Cardiac muscle cell (in vitro differentiated cells and primary cell): ENCODE measurements at regions not wholly inside any gene's neighbourhood (a gene's known extent, or its start where the extent isn't known, plus 50 kb on each side); places are given as distances from the start of the nearest gene placed in this dataset.
"Not testable (repeated sequence)": the region's sequence is repeated elsewhere in the genome, so short reads cannot be mapped to it uniquely, and the experiment has no call there.

Source experiments
- DNase-seq, 2 donors: peaks; one replicate each; pipeline versions ENCODE4 v3.0.0 to v3.0.0-alpha.2; 2010 to 2017; ENCODE audit warnings: low read depth in 1 of 2, low spot score in 1 of 2
- H3K27ac ChIP-seq: fragments of 200-600 bp; sonication (generic); 2 replicates; pipeline ENCODE4 v1.5.1; 2016
- H3K27me3 ChIP-seq: fragments of 200-600 bp; sonication (generic); 2 replicates; pipeline ENCODE4 v1.6.0; 2016; ENCODE audit warnings: control low read depth
- H3K36me3 ChIP-seq: fragments of 200-600 bp; sonication (generic); 2 replicates; pipeline ENCODE4 v1.5.1; 2016; ENCODE audit warnings: control low read depth
- H3K4me1 ChIP-seq: fragments of 200-600 bp; sonication (generic); 2 replicates; pipeline ENCODE4 v1.8.1; 2017; ENCODE audit warnings: low read depth, mild to moderate bottlenecking, mixed run types
- H3K4me3 ChIP-seq: fragments of 200-600 bp; sonication (generic); 2 replicates; pipeline ENCODE4 v1.5.1; 2016; ENCODE audit warnings: mild to moderate bottlenecking
- H3K9me3 ChIP-seq: fragments of 200-600 bp; sonication (generic); 2 replicates; pipeline ENCODE4 v1.5.1; 2017; ENCODE audit warnings: low read depth, mild to moderate bottlenecking, control low read depth
- CTCF ChIP-seq: IDR thresholded peaks from 2 replicates; pipeline ENCODE4 v1.5.1; 2012; ENCODE audit warnings: low read depth, mild to moderate bottlenecking, low read length

DNA sequence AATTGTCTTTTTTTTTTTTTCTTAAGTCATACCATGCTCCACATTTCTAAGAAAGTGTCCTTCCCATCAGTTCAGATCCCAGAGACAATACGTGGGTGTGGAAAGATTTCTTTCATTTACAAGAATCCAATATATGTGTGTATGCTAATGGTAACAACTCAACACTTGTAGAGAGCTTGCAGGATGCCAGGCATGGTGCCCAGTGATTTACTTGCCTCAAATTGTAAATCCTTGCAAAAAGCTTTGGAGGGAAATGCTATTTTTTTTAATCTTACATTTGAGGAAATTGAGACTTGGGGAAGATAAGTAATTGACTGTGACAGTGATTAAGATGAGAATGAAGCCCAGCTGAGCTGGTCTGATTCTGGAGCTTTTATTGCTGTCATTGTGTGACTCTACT, 1264.6 kb upstream of the SEL1L start:
- Histone ChIP-seq H3K4me3 (no peak overlapping the region), H3K4me1 (no peaks in the 10 kb centered on the region), H3K27me3 (no peaks in the 10 kb centered on the region), H3K9me3 (no peaks in the 10 kb centered on the region), H3K27ac (no peak overlapping the region), H3K36me3 (no peaks in the 10 kb centered on the region)
- TF ChIP-seq CTCF: no peak
- no peak for DNase-seq

GRCh38 chr14:82805892-82806825, 1272.5 kb upstream of the SEL1L start:
- DNase-seq: no peak
- Histone ChIP-seq H3K4me3 (no peak overlapping the region), H3K36me3 (no peaks in the 10 kb centered on the region), H3K4me1 (no peaks in the 10 kb centered on the region), H3K9me3 (no peaks in the 10 kb centered on the region), H3K27me3 (no peaks in the 10 kb centered on the region), H3K27ac (no peak overlapping the region)
- TF ChIP-seq CTCF: no peak

- no peaks in the 10 kb centered on the region for H3K9me3 ChIP-seq
- no peaks in the 10 kb centered on the region for H3K36me3 ChIP-seq
- H3K27me3 ChIP-seq: no peaks in the 10 kb centered on the region
- DNase-seq: no peak
- no peak overlapping the region for H3K4me3 ChIP-seq
- no peak overlapping the region for H3K27ac ChIP-seq
- TF ChIP-seq CTCF: no peak
- H3K4me1 ChIP-seq: no peaks in the 10 kb centered on the region
Measured at GRCh38 chr14:82811246-82811645, 1277.6 kb upstream of the SEL1L start.

DNA sequence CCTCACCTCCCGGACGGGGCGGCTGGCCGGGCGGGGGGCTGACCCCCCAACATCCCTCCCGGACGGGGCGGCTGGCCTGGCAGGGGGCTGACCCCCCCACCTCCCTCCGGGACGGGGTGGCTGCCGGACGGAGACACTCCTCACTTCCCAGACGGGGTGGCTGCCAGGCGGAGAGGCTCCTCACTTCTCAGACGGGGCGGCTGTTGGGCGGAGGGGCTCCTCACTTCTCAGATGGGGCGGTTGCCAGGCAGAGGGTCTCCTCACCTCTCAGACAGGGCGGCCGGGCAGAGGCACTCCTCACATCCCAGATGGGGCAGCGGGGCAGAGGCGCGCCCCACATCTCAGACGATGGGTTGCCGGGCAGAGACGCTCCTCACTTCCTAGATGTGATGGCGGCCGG, 1280.7 kb upstream of the SEL1L start:
- H3K27me3 ChIP-seq, H3K4me1 ChIP-seq, H3K9me3 ChIP-seq, H3K27ac ChIP-seq, H3K36me3 ChIP-seq, H3K4me3 ChIP-seq, DNase-seq: not testable (repeated sequence)

- Histone ChIP-seq H3K9me3 (no peaks in the 10 kb centered on the region), H3K27me3 (no peaks in the 10 kb centered on the region), H3K36me3 (no peaks in the 10 kb centered on the region), H3K4me1 (peaks cover 5% of the 10 kb centered on the region), H3K27ac (no peak overlapping the region), H3K4me3 (no peak overlapping the region)
- no peak for TF ChIP-seq CTCF
- no peak for DNase-seq
Measured at GRCh38 chr14:82830596-82830995, 1296.9 kb upstream of the SEL1L start.

- no peak for TF ChIP-seq CTCF
- H3K9me3 ChIP-seq: no peaks in the 10 kb centered on the region
Measured at GRCh38 chr14:82836256-82836950, 1302.8 kb upstream of the SEL1L start.

More at GRCh38 chr14:82836256-82836950, 1302.8 kb upstream of the SEL1L start:
- no peak overlapping the region for H3K4me3 ChIP-seq
- no peak overlapping the region for H3K27ac ChIP-seq
- no peak for DNase-seq
- no peaks in the 10 kb centered on the region for H3K36me3 ChIP-seq
- no peaks in the 10 kb centered on the region for H3K27me3 ChIP-seq
- no peaks in the 10 kb centered on the region for H3K4me1 ChIP-seq
